ENCODE measurements at regions not wholly inside any gene's neighbourhood (a gene's known extent, or its start where the extent isn't known, plus 50 kb on each side); places are given as distances from the start of the nearest gene placed in this dataset.

DNA sequence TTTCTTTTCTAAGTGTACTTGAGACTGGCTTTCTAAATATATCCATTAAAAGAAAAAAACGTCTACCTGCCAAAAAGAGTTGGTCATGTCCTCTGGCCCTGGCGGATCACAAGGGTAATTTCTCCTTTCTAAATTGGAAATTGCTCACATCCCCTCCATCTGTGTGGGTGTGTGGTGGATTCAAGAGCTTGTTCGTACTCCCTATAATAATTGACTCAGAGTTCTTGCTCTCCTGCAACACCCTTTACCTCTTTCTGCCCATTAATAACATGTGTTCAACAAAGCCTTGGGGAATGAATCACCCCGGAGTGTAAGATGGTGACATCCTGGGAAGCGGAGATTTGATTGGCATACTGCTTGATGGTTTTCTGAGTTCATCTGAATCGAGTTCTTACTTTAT lies 263.8 kb downstream of the ALDH8A1 start:
- TF ChIP-seq, protein P1, sequence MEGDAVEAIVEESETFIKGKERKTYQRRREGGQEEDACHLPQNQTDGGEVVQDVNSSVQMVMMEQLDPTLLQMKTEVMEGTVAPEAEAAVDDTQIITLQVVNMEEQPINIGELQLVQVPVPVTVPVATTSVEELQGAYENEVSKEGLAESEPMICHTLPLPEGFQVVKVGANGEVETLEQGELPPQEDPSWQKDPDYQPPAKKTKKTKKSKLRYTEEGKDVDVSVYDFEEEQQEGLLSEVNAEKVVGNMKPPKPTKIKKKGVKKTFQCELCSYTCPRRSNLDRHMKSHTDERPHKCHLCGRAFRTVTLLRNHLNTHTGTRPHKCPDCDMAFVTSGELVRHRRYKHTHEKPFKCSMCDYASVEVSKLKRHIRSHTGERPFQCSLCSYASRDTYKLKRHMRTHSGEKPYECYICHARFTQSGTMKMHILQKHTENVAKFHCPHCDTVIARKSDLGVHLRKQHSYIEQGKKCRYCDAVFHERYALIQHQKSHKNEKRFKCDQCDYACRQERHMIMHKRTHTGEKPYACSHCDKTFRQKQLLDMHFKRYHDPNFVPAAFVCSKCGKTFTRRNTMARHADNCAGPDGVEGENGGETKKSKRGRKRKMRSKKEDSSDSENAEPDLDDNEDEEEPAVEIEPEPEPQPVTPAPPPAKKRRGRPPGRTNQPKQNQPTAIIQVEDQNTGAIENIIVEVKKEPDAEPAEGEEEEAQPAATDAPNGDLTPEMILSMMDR (conservative IDR thresholded peaks at IDR 0.05; ENCODE audit: low read length) = no peak
- TF ChIP-seq EZH2phosphoT487 (IDR thresholded peaks at IDR 0.05; ENCODE audit: borderline replicate concordance) = no peak

Data from Loucy (cell line).